ENCODE measurements at regions not wholly inside any gene's neighbourhood (a gene's known extent, or its start where the extent isn't known, plus 50 kb on each side); places are given as distances from the start of the nearest gene placed in this dataset.

- no peak for TF ChIP-seq POLR2A (IDR thresholded peaks at IDR 0.05)
- no peak for TF ChIP-seq CTCF (IDR thresholded peaks at IDR 0.05)
- no peak for TF ChIP-seq POLR2AphosphoS5 (IDR thresholded peaks at IDR 0.05; ENCODE audit: insufficient read depth in 1 of 2, low read depth in 1 of 2)
- DNase-seq (ENCODE audit: extremely low spot score in 2 of 2), result no peak
- intact Hi-C loops (cut with DNase I), result no loop called here
- Histone ChIP-seq H3K27me3 (no peaks in the 10 kb centered on the region), H3K4me1 (no peaks in the 10 kb centered on the region), H3K4me3 (no peak overlapping the region), H3K27ac (no peak overlapping the region), H3K36me3 (no peaks in the 10 kb centered on the region), H3K9me3 (no peaks in the 10 kb centered on the region)
These were observed 669.2 kb upstream of the AADAT start for GRCh38 chr4:170758988-170759387.

- H3K27ac ChIP-seq, result no peak overlapping the region
- H3K27me3 ChIP-seq, result no peaks in the 10 kb centered on the region
- no peaks in the 10 kb centered on the region for H3K9me3 ChIP-seq
- no peak for TF ChIP-seq POLR2AphosphoS5 (IDR thresholded peaks at IDR 0.05; ENCODE audit: insufficient read depth in 1 of 2, low read depth in 1 of 2)
- TF ChIP-seq CTCF (IDR thresholded peaks at IDR 0.05), result no peak
- no peak for TF ChIP-seq POLR2A (IDR thresholded peaks at IDR 0.05)
- no peaks in the 10 kb centered on the region for H3K36me3 ChIP-seq
- H3K4me1 ChIP-seq, result no peaks in the 10 kb centered on the region
- intact Hi-C loops (cut with DNase I), result no loop called here
- H3K4me3 ChIP-seq, result no peak overlapping the region
- no peak for DNase-seq (ENCODE audit: extremely low spot score in 2 of 2)
These were observed 660.8 kb upstream of the AADAT start for GRCh38 chr4:170750519-170750918.

GRCh38 chr4:170748975-170749374, 659.2 kb upstream of the AADAT start:
- intact Hi-C loops (cut with DNase I), result no loop called here
- Histone ChIP-seq H3K9me3 (no peaks in the 10 kb centered on the region), H3K27me3 (no peaks in the 10 kb centered on the region), H3K4me3 (no peak overlapping the region), H3K4me1 (no peaks in the 10 kb centered on the region), H3K27ac (no peak overlapping the region), H3K36me3 (no peaks in the 10 kb centered on the region)
- TF ChIP-seq POLR2AphosphoS5 (IDR thresholded peaks at IDR 0.05; ENCODE audit: insufficient read depth in 1 of 2, low read depth in 1 of 2) (no peak), CTCF (IDR thresholded peaks at IDR 0.05) (no peak), POLR2A (IDR thresholded peaks at IDR 0.05) (no peak)
- DNase-seq (ENCODE audit: extremely low spot score in 2 of 2), result no peak

GRCh38 chr4:170743633-170744032, 653.9 kb upstream of the AADAT start:
- Histone ChIP-seq H3K9me3 (no peaks in the 10 kb centered on the region), H3K4me1 (no peaks in the 10 kb centered on the region), H3K27ac (no peak overlapping the region), H3K36me3 (no peaks in the 10 kb centered on the region), H3K4me3 (no peak overlapping the region), H3K27me3 (no peaks in the 10 kb centered on the region)
- intact Hi-C loops (cut with DNase I), result no loop called here
- no peak for DNase-seq (ENCODE audit: extremely low spot score in 2 of 2)
- TF ChIP-seq POLR2A (IDR thresholded peaks at IDR 0.05), result no peak
- no peak for TF ChIP-seq CTCF (IDR thresholded peaks at IDR 0.05)
- no peak for TF ChIP-seq POLR2AphosphoS5 (IDR thresholded peaks at IDR 0.05; ENCODE audit: insufficient read depth in 1 of 2, low read depth in 1 of 2)

- Histone ChIP-seq H3K9me3 (no peaks in the 10 kb centered on the region), H3K4me1 (no peaks in the 10 kb centered on the region), H3K36me3 (no peaks in the 10 kb centered on the region), H3K27me3 (no peaks in the 10 kb centered on the region), H3K4me3 (no peak overlapping the region), H3K27ac (no peak overlapping the region)
- intact Hi-C loops (cut with DNase I), result no loop called here
- DNase-seq (ENCODE audit: extremely low spot score in 2 of 2), result no peak
- TF ChIP-seq POLR2AphosphoS5 (IDR thresholded peaks at IDR 0.05; ENCODE audit: insufficient read depth in 1 of 2, low read depth in 1 of 2) (no peak), POLR2A (IDR thresholded peaks at IDR 0.05) (no peak), CTCF (IDR thresholded peaks at IDR 0.05) (no peak)
These were observed 652.1 kb upstream of the AADAT start for GRCh38 chr4:170741856-170742255.
